ENCODE measurements at regions not wholly inside any gene's neighbourhood (a gene's known extent, or its start where the extent isn't known, plus 50 kb on each side); places are given as distances from the start of the nearest gene placed in this dataset.

DNA sequence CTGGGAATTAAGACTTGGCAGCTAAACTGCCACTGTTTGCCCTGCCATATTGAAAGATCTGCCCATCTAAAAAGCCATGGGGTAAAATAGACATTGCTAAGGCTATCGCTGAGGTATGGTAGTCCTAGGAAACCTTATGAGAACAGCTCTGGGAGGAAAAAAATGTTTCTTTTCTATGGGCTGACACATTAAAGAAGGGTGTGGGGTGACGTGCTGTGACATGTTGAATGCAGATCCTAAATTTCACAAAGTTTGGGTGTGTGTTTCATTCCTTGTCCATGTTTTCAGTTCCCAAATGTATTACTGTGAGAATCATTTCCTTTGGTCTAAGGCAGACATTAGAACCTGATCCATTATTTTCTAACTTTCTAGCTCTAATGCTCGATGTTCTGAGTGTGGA, 766.4 kb downstream of the BCL11A start (continued):
- TF ChIP-seq RBBP5 (conservative IDR thresholded peaks at IDR 0.05), result no peak
- no peak for TF ChIP-seq RB1 (IDR thresholded peaks at IDR 0.05; ENCODE audit: borderline replicate concordance)

DNA sequence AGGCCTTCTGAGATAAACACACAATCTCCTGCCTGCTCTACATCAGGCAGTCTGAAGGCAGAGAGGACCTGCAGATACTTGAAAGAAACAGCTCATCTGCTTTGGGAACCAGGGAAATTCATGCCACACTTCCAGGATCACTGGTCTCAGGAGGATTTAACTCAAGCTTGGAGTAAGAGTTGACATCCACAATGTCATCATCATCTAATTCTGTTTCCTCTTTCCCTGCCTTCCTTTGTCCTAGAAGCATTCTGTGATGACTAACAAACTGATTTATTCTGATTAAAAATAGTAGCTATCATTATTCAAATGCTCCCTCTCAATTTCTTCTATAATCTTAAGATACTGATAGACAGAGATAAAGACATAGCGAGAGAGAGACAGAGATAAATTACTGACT, 766.8 kb downstream of the BCL11A start:
- ATAC-seq, result no peak
- ChIA-PET POLR2A (no interaction called here), SMC1A (ENCODE audit: uncharacterized antibody, unreplicated experiment) (no interaction called here), CTCF (no interaction called here), RAD21 (ENCODE audit: unreplicated experiment) (no interaction called here)
- FAIRE-seq, result no peak
- Histone ChIP-seq H3K27ac (ENCODE audit: control insufficient read depth, insufficient read depth) (no peak overlapping the region), H3K36me3 (ENCODE audit: control insufficient read depth in 2 of 2, insufficient read depth in 2 of 2, low read length in 1 of 2) (no peaks in the 10 kb centered on the region), H3K27me3 (replicated peaks in 1 of 2; ENCODE audit: control insufficient read depth in 2 of 2, insufficient read depth in 2 of 2, low read length in 1 of 2) (no peaks in the 10 kb centered on the region), H3K4me1 (ENCODE audit: control insufficient read depth, insufficient read depth, low read length) (no peaks in the 10 kb centered on the region), H2AFZ (ENCODE audit: control insufficient read depth, low read depth, low read length) (no peak overlapping the region), H3K9ac (ENCODE audit: control insufficient read depth, insufficient read depth, low read length) (no peak overlapping the region), H3K4me3 (no peak overlapping the region), H4K20me1 (ENCODE audit: control insufficient read depth, insufficient read depth) (no peaks in the 10 kb centered on the region), H3K9me3 (replicated peaks; ENCODE audit: control insufficient read depth, insufficient read depth, low read length) (no peaks in the 10 kb centered on the region), H3K79me2 (ENCODE audit: control insufficient read depth, insufficient read depth, low read length) (no peaks in the 10 kb centered on the region), H3K4me2 (ENCODE audit: control insufficient read depth, insufficient read depth) (no peak overlapping the region)
- BruUV-seq (replicated peaks), result no TSS peak
- in situ Hi-C loops (cut with MboI) (no loop called here), intact Hi-C loops (cut with micrococcal nuclease; ENCODE audit: unreplicated experiment) (no loop called here)
- DNase-seq (ENCODE audit: low read depth, low spot score), result no peak
- TF ChIP-seq EED (IDR thresholded peaks at IDR 0.05; ENCODE audit: low read depth) (no peak), BCL11A (IDR thresholded peaks at IDR 0.05; ENCODE audit: low read depth, low read length) (no peak), HDAC6 (IDR thresholded peaks at IDR 0.05; ENCODE audit: unreplicated experiment) (no peak), CEBPB (IDR thresholded peaks at IDR 0.05; ENCODE audit: borderline replicate concordance in 1 of 2, low read depth in 2 of 2, low read length in 2 of 2) (no peak), PBX3 (IDR thresholded peaks at IDR 0.05; ENCODE audit: insufficient replicate concordance, low read depth, low read length) (no peak), MYB (IDR thresholded peaks at IDR 0.05; ENCODE audit: borderline replicate concordance, low read depth, low read length) (no peak), PKNOX1 (IDR thresholded peaks at IDR 0.05) (no peak), NR2C1 (IDR thresholded peaks at IDR 0.05) (no peak), SREBF2 (IDR thresholded peaks at IDR 0.05; ENCODE audit: low read length) (no peak), ATF7 (IDR thresholded peaks at IDR 0.05; ENCODE audit: low read depth) (no peak), POLR2AphosphoS2 (IDR thresholded peaks at IDR 0.05; ENCODE audit: low read depth, low read length) (no peak)
- TF ChIP-seq, protein P1, sequence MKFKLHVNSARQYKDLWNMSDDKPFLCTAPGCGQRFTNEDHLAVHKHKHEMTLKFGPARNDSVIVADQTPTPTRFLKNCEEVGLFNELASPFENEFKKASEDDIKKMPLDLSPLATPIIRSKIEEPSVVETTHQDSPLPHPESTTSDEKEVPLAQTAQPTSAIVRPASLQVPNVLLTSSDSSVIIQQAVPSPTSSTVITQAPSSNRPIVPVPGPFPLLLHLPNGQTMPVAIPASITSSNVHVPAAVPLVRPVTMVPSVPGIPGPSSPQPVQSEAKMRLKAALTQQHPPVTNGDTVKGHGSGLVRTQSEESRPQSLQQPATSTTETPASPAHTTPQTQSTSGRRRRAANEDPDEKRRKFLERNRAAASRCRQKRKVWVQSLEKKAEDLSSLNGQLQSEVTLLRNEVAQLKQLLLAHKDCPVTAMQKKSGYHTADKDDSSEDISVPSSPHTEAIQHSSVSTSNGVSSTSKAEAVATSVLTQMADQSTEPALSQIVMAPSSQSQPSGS (IDR thresholded peaks at IDR 0.05; ENCODE audit: low read length), result no peak
- TF ChIP-seq, protein P2, sequence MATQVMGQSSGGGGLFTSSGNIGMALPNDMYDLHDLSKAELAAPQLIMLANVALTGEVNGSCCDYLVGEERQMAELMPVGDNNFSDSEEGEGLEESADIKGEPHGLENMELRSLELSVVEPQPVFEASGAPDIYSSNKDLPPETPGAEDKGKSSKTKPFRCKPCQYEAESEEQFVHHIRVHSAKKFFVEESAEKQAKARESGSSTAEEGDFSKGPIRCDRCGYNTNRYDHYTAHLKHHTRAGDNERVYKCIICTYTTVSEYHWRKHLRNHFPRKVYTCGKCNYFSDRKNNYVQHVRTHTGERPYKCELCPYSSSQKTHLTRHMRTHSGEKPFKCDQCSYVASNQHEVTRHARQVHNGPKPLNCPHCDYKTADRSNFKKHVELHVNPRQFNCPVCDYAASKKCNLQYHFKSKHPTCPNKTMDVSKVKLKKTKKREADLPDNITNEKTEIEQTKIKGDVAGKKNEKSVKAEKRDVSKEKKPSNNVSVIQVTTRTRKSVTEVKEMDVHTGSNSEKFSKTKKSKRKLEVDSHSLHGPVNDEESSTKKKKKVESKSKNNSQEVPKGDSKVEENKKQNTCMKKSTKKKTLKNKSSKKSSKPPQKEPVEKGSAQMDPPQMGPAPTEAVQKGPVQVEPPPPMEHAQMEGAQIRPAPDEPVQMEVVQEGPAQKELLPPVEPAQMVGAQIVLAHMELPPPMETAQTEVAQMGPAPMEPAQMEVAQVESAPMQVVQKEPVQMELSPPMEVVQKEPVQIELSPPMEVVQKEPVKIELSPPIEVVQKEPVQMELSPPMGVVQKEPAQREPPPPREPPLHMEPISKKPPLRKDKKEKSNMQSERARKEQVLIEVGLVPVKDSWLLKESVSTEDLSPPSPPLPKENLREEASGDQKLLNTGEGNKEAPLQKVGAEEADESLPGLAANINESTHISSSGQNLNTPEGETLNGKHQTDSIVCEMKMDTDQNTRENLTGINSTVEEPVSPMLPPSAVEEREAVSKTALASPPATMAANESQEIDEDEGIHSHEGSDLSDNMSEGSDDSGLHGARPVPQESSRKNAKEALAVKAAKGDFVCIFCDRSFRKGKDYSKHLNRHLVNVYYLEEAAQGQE (IDR thresholded peaks at IDR 0.05; ENCODE audit: low read depth, low read length), result no peak
- WGBS (ENCODE audit: insufficient coverage, insufficient replicate concordance, low lambda C conversion rate, missing lambda C conversion rate), result 22% methylated on average over 1 of the region's 1 CpG

All from GM12878 (cell line).